DND-41 (cell line): ENCODE measurements at regions not wholly inside any gene's neighbourhood (a gene's known extent, or its start where the extent isn't known, plus 50 kb on each side); places are given as distances from the start of the nearest gene placed in this dataset.
"Not testable (repeated sequence)": the region's sequence is repeated elsewhere in the genome, so short reads cannot be mapped to it uniquely, and the experiment has no call there.

Experiments
- EZH2 ChIP-seq: IDR thresholded peaks from 3 replicates; pipeline ENCODE4 v1.6.1; 2012; ENCODE audit warnings: borderline replicate concordance, low read depth, mild to moderate bottlenecking, moderate library complexity, low read length, inconsistent platforms; ENCODE audit not compliant: severe bottlenecking
- TF ChIP-seq, protein P1 (sequence below): IDR thresholded peaks from 2 replicates; pipeline ENCODE4 v1.5.1; 2012; ENCODE audit warnings: borderline replicate concordance, low read length, moderate library complexity, mild to moderate bottlenecking; ENCODE audit not compliant: poor library complexity, severe bottlenecking; ENCODE audit errors: extremely low read depth

- TF ChIP-seq EZH2, result not testable (repeated sequence)
- TF ChIP-seq, protein P1, sequence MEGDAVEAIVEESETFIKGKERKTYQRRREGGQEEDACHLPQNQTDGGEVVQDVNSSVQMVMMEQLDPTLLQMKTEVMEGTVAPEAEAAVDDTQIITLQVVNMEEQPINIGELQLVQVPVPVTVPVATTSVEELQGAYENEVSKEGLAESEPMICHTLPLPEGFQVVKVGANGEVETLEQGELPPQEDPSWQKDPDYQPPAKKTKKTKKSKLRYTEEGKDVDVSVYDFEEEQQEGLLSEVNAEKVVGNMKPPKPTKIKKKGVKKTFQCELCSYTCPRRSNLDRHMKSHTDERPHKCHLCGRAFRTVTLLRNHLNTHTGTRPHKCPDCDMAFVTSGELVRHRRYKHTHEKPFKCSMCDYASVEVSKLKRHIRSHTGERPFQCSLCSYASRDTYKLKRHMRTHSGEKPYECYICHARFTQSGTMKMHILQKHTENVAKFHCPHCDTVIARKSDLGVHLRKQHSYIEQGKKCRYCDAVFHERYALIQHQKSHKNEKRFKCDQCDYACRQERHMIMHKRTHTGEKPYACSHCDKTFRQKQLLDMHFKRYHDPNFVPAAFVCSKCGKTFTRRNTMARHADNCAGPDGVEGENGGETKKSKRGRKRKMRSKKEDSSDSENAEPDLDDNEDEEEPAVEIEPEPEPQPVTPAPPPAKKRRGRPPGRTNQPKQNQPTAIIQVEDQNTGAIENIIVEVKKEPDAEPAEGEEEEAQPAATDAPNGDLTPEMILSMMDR, result not testable (repeated sequence)
These were observed 97.5 kb upstream of the FAM90A26 start for GRCh38 chr4:9072521-9073220.
